HG03575 (cell line): ENCODE measurements at regions not wholly inside any gene's neighbourhood (a gene's known extent, or its start where the extent isn't known, plus 50 kb on each side); places are given as distances from the start of the nearest gene placed in this dataset.
"Not testable (repeated sequence)": the region's sequence is repeated elsewhere in the genome, so short reads cannot be mapped to it uniquely, and the experiment has no call there.

Experiments
- ATAC-seq: cut with Tn5 transposase; IDR thresholded peaks from one replicate; pipeline ENCODE4 v1.9.1; 2021; ENCODE audit not compliant: unreplicated experiment, insufficient number of reproducible peaks, low FRiP score; ENCODE audit errors: extremely low read depth

- ATAC-seq: no peak
These were observed 142.0 kb upstream of the LAMA2 start for GRCh38 chr6:128740951-128741350.

DNA sequence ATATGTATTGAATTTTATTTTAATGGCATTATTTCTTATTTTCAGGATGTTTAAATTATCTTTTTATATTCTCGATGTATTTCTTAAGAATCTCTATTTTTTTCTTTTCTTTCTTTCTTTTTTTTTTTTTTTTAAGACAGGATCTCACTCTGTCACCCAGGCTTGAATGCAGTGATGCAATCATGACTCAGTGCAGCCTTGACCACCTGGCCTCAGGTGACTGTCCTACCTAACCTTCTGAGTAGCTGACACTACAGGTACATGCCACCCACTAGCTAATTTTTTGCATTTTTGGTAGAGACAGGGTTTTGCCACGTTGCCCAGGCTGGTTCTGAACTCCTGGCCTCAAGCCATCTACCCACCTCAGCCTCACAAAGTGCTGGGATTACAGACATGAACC is 143.8 kb upstream of the LAMA2 start:
- no peak for ATAC-seq

DNA sequence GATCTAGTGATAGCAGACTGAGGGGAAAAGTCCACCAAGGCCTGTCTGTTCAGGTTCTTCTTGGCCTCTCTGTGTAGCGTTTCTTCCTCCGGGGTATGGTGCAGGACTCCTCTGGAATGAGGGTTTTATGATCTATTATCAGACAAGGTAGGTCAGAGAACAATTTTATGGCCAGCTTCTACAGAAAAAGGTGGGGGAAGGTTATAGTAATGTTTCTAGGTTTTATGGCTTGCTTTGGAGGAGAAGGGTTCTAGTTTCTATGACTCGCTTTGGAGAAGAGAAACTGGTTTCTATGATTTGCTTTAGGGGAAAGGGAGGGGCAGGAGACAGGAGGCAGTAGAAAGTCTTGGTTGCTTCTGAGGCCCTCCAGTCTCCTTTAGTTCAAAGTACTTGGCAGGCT is 144.8 kb upstream of the LAMA2 start:
- no peak for ATAC-seq

GRCh38 chr6:128736780-128737179 is 146.2 kb upstream of the LAMA2 start:
- no peak for ATAC-seq

DNA sequence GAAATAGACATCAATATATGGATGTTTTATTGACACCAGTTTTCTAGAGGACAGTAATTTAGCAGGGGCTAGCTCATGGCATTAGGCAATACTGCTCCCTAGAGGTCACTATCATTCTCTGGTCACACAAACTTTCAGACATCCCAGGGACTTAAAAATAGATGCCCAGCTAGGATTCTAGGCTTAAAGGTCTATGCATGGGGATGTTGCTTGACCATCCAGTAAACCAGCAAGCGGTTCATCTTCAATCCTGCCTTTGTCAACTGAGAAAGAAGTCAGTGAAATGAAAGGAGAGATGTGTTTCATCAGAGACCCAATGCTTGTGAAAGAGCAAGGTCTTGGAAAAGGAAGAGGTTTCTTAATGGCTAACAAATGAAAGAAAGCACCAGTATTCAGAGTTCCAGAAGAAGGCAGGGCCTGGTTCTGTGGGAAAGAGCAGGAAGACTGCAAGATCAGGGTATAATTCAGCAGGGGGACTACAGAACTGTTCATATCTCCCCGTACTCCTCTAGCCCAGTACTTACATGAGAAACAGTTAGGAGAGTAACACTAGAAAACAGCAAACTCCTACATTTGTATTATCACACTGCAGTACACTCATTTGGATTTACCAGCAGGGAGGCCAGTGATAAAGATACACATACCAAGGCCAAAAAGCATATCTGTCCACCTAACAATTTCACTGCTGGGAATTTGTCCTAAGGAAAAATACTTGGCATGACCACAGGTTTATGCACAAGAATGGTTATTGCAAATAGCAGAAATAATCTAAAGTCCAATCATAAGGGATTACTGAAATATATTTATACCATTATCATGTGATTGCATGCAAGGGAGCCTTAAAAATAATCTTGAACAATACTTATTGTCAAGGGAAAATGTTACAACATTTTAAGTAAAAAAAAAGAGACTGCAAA is 151.4 kb upstream of the LAMA2 start:
- ATAC-seq: no peak

- ATAC-seq: no peak
These were observed 155.4 kb upstream of the LAMA2 start for GRCh38 chr6:128727500-128727899.

- ATAC-seq: no peak
These were observed 157.4 kb upstream of the LAMA2 start for GRCh38 chr6:128725271-128726233.

- ATAC-seq: no peak
These were observed 158.2 kb upstream of the LAMA2 start for GRCh38 chr6:128724738-128725137.

DNA sequence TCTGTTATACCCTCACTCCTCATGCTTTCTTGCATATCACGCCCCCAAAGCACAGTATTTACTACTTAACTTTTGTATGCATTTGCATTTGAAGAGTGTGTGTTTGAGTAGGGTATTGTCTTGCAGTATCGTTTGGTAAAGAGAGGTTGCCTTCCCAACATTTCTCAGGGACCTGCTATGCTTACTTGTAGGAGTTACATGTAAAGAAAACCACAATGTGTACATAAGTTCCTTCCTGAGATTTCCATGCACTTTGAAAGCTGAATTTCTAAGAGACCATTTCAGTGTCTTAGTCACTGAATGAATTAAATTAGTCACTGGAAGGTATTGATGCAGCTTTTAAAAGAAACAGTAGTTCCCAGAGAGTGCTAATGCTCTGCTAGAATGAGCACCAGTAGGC is 159.3 kb upstream of the LAMA2 start:
- no peak for ATAC-seq

GRCh38 chr6:128720891-128721290 is 162.0 kb upstream of the LAMA2 start:
- no peak for ATAC-seq

- ATAC-seq: no peak
These were observed 163.2 kb upstream of the LAMA2 start for GRCh38 chr6:128719786-128720185.

DNA sequence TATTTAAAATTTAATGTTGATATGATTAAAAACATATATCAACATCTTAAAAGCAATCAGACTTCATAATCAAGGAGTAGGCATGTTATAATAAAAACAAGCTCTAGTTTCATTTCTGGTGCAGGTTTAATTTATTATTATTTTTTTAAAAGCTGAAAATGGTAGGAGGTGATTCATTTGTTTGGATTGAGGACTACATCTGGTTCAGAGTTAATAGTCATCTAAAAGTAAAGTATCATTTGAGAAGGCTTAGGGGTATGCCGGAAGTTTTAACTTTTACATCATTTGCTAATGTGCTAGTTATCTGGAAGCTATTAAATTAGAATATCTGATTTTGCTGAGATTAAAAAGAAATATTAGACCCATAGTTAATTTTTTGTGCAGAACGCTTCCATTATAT is 169.5 kb upstream of the LAMA2 start:
- ATAC-seq: no peak

- no peak for ATAC-seq
These were observed 170.0 kb upstream of the LAMA2 start for GRCh38 chr6:128712898-128713297.

DNA sequence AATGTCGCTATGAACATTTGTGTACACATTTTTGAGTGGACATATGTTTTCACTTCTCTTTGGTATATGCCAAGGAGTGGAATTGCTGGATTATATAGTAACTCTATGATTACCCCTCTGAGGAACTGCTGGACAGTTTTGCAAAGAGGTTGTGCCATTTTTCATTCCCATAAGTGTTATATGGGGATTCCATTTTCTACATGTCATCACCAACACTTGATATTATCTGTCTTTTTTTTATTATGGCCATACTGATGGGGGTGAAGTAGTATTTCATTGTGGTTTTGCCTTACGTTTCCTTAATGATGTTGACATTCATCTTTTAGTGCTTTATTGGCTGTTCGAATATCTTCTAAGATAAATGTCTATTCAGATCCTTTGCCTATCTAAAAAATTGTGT is 171.8 kb upstream of the LAMA2 start:
- ATAC-seq: no peak

GRCh38 chr6:128710315-128710714 is 172.6 kb upstream of the LAMA2 start:
- ATAC-seq: no peak

- ATAC-seq: no peak
These were observed 178.3 kb upstream of the LAMA2 start for GRCh38 chr6:128704601-128705000.

GRCh38 chr6:128703794-128704193 is 179.1 kb upstream of the LAMA2 start:
- ATAC-seq: not testable (repeated sequence)

GRCh38 chr6:128696691-128697689 is 176.6 kb upstream of the PTPRK start:
- ATAC-seq: no peak
